Stimulated activated CD8-positive, alpha-beta memory T cell treated with anti-CD3 and anti-CD28 coated beads, Interleukin-7, amount 100 ng/mL, for 4 hours (primary cell): ENCODE measurements at regions not wholly inside any gene's neighbourhood (a gene's known extent, or its start where the extent isn't known, plus 50 kb on each side); places are given as distances from the start of the nearest gene placed in this dataset.
"Not testable (repeated sequence)": the region's sequence is repeated elsewhere in the genome, so short reads cannot be mapped to it uniquely, and the experiment has no call there.

Experiments
- DNase-seq, 2 donors: peaks; one replicate each; pipeline ENCODE4 v3.0.0-alpha.2; 2020; ENCODE audit warnings: low read depth in 2 of 2

- no peak for DNase-seq
Measured at GRCh38 chr5:163569284-163569683, 63.9 kb downstream of the MAT2B start.

GRCh38 chr5:163571744-163572143 is 66.3 kb downstream of the MAT2B start:
- DNase-seq: no peak

DNA sequence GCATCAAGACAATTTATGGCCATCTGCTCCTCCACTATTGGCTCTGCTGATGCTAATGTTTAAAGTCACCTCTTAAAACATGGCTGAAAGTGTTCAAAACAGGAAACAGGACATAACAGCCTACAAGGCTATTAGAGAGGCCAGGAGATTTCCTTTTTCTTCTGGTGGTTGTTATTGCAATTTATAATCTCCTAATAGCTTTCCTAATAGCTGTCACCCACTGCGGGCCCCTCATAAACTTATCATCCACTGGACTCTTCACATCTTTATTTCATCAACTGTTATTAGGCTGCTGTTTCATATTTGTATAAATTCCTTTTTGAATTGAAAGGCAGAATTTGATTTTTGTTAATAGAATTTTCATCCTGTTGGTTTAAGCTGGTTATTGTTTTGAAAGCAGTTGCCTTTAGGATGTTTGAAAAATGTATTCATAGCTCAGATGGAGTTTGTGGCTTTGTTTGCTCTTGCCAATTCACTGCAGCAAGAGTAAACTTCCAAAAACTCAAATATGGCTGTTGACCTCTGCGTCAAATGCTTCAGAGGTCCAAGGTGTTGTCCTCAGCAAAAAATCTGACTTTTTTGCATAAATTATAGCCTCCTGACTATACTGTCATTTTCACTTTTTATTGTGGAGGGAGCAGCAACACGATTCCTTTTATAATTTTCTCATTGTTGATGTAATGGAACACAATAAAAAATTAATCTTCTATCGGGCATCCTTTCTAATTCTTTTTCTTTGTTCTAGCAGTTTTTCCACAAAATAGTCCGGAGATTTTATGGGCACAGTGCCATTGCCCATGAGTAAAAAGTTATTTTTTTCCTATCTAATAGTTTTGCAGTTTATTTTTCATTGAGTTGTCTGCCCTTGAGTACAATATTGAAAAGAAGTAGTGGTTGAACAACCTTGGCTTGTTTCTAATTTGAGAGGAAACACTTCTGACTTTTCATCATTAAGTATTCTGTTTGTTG is 69.3 kb downstream of the MAT2B start:
- DNase-seq: no peak

DNA sequence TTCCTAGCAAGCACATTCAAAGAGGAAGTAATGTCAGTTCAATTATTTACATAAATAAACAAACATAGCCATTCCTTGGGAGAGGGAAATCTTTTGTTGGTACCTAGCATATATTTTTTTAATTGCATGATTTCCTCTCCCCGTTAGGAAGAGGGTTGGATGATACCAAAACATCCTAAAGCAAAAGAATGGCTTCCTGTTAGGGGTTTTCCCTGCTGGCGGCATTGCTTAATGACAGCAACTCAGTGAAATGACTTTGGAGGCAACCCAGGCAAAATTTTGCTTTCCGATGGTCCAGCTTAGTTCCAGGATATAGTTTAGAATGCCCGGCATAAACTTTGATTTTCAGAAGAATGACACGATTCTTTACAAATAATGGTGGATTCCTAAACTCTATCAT is 73.2 kb downstream of the MAT2B start:
- no peak for DNase-seq

DNA sequence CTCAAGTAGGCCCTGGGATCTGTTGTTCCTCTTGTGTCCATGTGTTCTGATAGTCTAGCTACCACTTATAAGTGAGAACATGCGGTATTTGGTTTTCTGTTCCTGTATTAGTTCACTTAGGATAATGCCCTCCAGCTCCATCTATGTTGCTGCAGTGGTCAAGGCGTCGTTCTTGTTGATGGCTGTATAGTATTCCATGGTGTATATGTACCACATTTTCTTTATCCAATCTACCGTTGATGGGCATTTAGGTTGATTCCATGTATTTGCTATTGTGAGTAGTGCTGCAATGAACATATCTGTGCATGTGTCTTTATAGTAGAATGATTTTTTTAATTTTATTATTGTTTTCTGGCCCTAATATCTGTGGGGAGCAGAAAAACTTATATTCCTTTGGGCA is 74.3 kb downstream of the MAT2B start:
- DNase-seq: no peak

- no peak for DNase-seq
Measured at GRCh38 chr5:163580516-163580915, 75.1 kb downstream of the MAT2B start.

GRCh38 chr5:163583491-163584153 is 78.2 kb downstream of the MAT2B start:
- DNase-seq: not testable (repeated sequence)

- no peak for DNase-seq
Measured at GRCh38 chr5:163585206-163585605, 79.8 kb downstream of the MAT2B start.

DNA sequence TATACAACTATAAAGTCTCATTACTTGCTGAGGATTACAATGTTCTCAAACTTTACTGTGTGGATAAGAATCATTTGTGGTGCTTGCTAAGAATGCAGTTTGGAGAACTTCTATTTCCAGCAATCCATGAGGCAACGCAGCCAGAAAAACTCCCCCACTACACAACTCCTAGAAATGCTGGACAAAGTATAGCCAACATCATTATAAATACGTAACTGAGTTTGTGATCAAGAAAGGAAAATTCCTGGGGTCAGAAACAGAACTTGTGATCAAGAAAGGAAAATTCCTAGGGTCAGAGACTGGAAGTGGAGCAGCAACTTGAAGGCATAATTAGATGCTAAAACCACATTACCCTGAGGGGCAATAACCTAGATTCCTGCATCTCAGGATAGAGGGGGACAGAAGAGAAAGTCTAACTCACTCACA is 81.1 kb downstream of the MAT2B start:
- no peak for DNase-seq

- no peak for DNase-seq
Measured at GRCh38 chr5:163594951-163595350, 89.5 kb downstream of the MAT2B start.

DNA sequence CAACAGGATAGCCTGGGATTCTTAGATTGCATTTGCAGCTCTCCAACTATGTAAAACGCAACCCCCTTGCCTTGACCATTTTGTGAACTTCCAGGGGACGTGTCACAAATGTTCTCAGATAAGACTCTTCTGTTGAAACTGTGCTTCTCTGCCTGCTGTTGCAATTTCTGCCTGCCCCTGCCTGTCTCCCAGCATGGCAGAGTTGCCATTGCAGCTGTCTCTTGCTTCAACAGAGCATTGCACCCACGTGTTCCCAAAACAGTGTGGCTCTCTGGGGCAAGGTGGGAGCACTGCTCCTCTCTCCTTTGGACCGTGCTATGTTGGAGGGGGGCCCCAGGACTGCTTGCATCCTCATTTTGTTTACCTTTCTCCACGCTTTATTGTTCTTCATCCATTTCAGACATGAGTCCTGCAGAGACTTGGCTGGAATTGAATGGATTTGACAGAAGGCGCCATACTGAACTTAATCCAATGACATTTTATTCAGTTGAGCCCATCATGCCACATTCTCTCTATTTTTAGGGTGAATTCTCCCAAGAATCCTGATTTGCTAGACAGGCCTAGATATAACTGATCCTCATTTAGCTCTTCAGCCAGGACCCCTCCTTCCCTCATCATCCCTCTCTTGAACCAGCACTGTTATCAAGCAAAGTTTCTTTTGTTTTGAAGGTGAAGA is 90.7 kb downstream of the MAT2B start:
- DNase-seq: no peak

- DNase-seq: no peak
Measured at GRCh38 chr5:163596608-163597315, 91.3 kb downstream of the MAT2B start.

DNA sequence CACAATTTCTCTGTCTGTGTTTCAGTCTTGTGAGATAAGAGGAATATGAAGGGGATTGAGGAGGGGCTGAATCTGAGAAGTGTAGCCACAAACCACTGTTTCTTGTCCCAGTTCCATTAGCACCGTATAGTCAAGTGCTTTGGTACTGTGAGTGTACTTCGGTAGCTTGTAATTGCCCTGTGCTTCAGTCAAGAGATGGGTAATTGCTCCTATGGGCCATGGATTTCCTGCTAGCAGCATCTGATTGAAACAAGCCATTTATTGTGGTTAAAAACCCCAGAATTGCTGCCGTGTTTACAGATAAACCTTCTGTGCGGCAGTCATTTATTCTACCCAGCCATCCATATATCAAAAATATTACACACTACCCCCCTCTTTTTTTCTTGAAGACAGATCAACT is 98.6 kb downstream of the MAT2B start:
- no peak for DNase-seq

DNA sequence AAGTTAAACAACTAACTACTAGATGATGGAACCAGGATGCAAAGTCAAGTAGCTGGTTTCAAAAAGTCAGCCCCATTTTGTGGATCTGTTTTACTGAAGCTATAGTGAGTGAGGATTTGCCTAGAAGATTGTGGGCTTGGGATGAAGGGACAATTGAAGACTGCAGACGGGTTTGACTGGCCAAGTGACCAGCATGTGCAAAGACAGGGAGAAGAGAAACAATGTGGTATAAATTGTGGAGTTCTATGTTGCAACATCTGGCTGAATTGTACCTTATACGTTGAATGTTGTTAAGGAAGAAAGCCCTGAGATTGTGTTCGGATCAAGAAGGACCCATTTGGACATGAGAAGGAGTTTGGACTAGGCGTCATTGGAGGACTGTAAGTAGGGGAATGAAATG is 101.8 kb downstream of the MAT2B start:
- DNase-seq: no peak

- no peak for DNase-seq
Measured at GRCh38 chr5:163608621-163609020, 103.2 kb downstream of the MAT2B start.

- no peak for DNase-seq
Measured at GRCh38 chr5:163609910-163610309, 104.5 kb downstream of the MAT2B start.

- DNase-seq: no peak
Measured at GRCh38 chr5:163612358-163613149, 107.1 kb downstream of the MAT2B start.

GRCh38 chr5:163613150-163613442 is 107.7 kb downstream of the MAT2B start:
- no peak for DNase-seq

DNA sequence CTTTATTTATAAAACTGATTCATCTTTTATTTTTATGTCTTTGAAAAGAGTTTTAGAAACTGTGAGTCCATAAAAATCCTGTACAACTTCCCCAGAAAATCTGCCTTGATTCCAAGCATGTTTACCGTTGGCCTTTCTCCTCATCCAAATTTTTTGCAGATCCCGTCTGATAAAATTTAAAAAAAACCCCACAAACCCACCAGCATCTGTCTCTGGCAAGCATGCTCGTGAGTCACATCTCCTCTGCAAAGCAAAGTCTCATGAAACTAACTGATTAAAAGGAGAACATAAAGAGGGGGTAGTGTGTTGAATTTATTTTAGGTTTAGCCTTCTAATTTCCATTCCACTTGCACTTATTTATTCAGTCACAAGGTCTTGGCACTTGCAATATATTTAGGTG is 109.4 kb downstream of the MAT2B start:
- no peak for DNase-seq

DNA sequence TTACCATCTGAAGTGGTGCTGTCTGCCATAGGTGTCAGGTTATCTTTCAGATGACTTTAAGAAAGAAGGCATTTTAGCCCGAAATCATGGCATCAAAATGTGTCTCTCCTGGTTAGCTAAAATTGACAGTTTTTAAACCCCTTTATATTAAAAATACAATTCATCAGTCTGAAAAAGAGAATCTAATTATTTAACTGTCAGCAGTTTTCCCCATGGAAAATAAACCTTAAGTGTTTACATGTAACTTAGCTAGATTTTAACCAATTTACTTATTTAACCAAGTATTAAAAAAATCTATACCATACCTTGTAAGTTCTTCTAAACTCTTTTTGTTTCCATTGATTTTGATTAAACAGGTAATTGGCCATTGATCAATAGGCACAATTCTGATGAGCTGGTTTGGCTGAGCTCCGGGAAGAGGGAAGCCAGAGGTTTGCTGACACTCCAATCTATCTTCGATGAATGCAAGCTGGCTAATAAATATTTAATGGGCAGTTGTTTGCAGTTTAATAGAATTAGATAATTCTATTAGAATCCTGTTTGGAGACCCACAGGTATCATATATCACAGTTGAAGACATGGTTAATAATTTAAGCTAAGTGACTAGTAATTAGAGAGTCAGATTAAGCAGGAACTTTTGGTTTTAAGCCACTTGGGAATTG is 114.0 kb downstream of the MAT2B start:
- DNase-seq: no peak

GRCh38 chr5:163619951-163620350 is 114.5 kb downstream of the MAT2B start:
- no peak for DNase-seq
